ENCODE measurements at regions not wholly inside any gene's neighbourhood (a gene's known extent, or its start where the extent isn't known, plus 50 kb on each side); places are given as distances from the start of the nearest gene placed in this dataset.

DNA sequence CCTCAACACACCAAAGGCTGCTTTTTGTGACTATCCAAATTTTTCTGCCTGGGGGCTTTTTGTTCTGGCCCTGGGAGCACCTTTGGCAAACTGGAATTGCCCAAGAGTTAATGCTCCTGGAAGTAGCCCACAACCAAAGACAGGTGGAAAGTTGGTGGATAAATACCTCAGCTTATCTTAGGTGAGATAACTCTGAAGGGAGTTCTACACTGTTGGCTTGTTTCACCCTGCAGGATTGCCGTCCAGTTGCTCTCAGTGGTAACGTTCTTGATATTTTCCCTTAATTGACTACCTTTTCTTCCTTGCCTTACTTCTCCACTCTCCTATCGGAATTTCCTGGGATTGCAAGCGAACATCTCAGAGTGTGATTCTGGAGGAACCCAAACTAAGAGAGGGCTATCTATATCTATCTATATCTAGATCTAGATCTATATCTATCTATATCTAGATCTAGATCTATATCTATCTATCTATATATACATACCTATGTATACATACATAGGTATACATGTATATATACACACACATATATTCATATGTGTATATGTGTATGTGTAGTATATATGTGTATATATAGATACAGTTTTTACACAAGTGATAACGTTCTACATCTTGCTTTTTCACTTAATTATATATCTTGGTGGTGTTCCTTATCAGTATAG, 82.6 kb upstream of the DHX15 start:
- no peak overlapping the region for H3K4me3 ChIP-seq (ENCODE audit: low read length in 2 of 2)
- no peaks in the 10 kb centered on the region for H3K36me3 ChIP-seq (ENCODE audit: control insufficient read depth in 2 of 2, insufficient read depth in 2 of 2, low read length in 2 of 2)
- no peaks in the 10 kb centered on the region for H3K9me3 ChIP-seq (ENCODE audit: control insufficient read depth in 2 of 2, low read length in 2 of 2)
- H3K4me1 ChIP-seq (ENCODE audit: control insufficient read depth, insufficient read depth, low read length): peaks cover 2% of the 10 kb centered on the region
- no peak overlapping the region for H3K27ac ChIP-seq (ENCODE audit: low read length)
- H3K9ac ChIP-seq (ENCODE audit: low read length in 2 of 2): no peak overlapping the region
- no peaks in the 10 kb centered on the region for H3K27me3 ChIP-seq (ENCODE audit: control insufficient read depth in 1 of 2, insufficient read depth in 2 of 2, low read length in 2 of 2)

DNA sequence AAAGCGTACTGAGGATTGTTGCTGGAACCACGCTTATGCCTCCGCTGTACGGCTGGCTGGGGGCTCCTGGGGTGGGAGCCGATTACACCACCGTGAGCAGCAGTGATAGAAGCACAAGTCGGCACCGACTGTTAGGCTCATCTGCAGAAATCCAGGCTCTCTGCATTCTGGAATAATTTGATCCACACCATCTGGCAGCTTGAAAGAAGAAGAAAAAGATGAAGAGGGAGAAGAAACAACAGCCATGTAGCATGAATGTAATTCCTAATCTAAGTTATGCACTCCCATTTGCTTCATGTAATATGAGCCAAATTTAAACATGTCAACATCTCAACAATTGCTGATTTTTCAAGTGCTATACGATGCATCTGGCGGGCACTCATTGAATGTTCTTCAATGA, 84.6 kb upstream of the DHX15 start:
- Histone ChIP-seq H3K36me3 (ENCODE audit: control insufficient read depth in 2 of 2, insufficient read depth in 2 of 2, low read length in 2 of 2) (no peaks in the 10 kb centered on the region), H3K4me1 (ENCODE audit: control insufficient read depth, insufficient read depth, low read length) (no peaks in the 10 kb centered on the region), H3K27ac (ENCODE audit: low read length) (no peak overlapping the region), H3K9ac (ENCODE audit: low read length in 2 of 2) (no peak overlapping the region), H3K4me3 (ENCODE audit: low read length in 2 of 2) (no peak overlapping the region), H3K9me3 (ENCODE audit: control insufficient read depth in 2 of 2, low read length in 2 of 2) (no peaks in the 10 kb centered on the region), H3K27me3 (ENCODE audit: control insufficient read depth in 1 of 2, insufficient read depth in 2 of 2, low read length in 2 of 2) (no peaks in the 10 kb centered on the region)

DNA sequence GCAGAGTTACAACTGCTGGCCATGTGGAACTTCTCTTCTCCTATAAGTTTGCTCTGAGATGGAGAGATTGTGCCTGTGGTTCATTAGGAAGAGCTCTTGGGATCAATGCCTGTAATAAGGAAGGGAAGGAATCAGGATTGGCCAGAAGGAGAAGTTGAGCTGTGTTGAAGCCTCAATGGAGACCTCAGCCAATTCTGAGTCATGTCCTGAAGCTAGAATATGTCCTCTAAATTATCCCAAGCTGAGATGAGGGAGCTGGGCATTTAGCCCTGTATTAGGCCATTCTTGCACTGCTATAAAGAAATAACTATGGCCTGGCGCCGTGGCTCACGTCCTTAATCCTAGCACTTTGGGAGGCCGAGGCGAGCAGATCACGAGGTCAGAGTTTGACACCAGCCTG, 85.4 kb upstream of the DHX15 start:
- no peak overlapping the region for H3K9ac ChIP-seq (ENCODE audit: low read length in 2 of 2)
- H3K27me3 ChIP-seq (ENCODE audit: control insufficient read depth in 1 of 2, insufficient read depth in 2 of 2, low read length in 2 of 2): no peaks in the 10 kb centered on the region
- H3K4me1 ChIP-seq (ENCODE audit: control insufficient read depth, insufficient read depth, low read length): no peaks in the 10 kb centered on the region
- no peak overlapping the region for H3K4me3 ChIP-seq (ENCODE audit: low read length in 2 of 2)
- H3K9me3 ChIP-seq (ENCODE audit: control insufficient read depth in 2 of 2, low read length in 2 of 2): no peaks in the 10 kb centered on the region
- no peaks in the 10 kb centered on the region for H3K36me3 ChIP-seq (ENCODE audit: control insufficient read depth in 2 of 2, insufficient read depth in 2 of 2, low read length in 2 of 2)
- H3K27ac ChIP-seq (ENCODE audit: low read length): no peak overlapping the region

DNA sequence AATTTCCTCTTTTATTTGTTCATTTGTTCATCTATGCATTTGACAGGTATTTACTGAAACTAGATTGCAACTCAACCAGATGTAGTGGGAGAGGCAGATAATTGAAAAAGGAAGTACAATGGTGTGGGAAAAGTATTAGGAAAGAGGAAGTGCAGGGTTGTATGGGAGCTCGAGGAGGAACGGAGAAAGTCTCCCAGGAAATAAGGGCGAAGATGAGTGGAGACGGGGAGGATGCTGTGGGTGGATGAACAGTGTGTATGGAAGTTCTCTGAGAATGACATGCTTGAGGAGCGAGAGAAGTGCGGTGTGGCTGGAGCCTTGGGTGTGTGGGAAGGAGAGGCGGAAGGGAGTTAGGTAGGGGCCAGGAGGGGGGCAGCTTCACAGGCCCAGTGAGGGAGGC, 87.5 kb upstream of the DHX15 start:
- H3K4me3 ChIP-seq (ENCODE audit: low read length in 2 of 2): no peak overlapping the region
- H3K36me3 ChIP-seq (ENCODE audit: control insufficient read depth in 2 of 2, insufficient read depth in 2 of 2, low read length in 2 of 2): no peaks in the 10 kb centered on the region
- no peak overlapping the region for H3K9ac ChIP-seq (ENCODE audit: low read length in 2 of 2)
- H3K4me1 ChIP-seq (ENCODE audit: control insufficient read depth, insufficient read depth, low read length): no peaks in the 10 kb centered on the region
- H3K27ac ChIP-seq (ENCODE audit: low read length): no peak overlapping the region
- no peaks in the 10 kb centered on the region for H3K9me3 ChIP-seq (ENCODE audit: control insufficient read depth in 2 of 2, low read length in 2 of 2)
- H3K27me3 ChIP-seq (ENCODE audit: control insufficient read depth in 1 of 2, insufficient read depth in 2 of 2, low read length in 2 of 2): no peaks in the 10 kb centered on the region

DNA sequence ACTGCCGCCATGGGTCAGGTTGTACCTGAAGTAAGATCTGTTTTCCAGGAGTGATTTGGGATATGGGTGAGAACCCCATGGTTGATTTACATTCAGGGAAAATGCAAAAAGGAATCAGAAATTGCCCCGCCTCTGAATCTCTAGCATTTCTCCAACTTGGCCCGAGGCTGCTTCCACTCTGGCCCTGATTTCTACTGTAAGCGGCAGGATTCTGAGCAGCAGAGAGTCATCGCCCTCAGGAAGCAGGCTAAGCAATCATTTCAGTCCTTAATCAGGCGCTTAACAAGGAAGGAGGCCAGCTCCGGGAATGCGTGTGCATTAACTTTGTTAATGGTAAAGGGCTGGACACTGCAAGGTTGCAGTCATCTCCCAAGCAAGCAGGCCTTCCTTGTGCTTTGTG, 88.5 kb upstream of the DHX15 start:
- no peak overlapping the region for H3K9ac ChIP-seq (ENCODE audit: low read length in 2 of 2)
- H3K27ac ChIP-seq (ENCODE audit: low read length): no peak overlapping the region
- no peak overlapping the region for H3K4me3 ChIP-seq (ENCODE audit: low read length in 2 of 2)
- no peaks in the 10 kb centered on the region for H3K4me1 ChIP-seq (ENCODE audit: control insufficient read depth, insufficient read depth, low read length)
- H3K27me3 ChIP-seq (ENCODE audit: control insufficient read depth in 1 of 2, insufficient read depth in 2 of 2, low read length in 2 of 2): no peaks in the 10 kb centered on the region
- no peaks in the 10 kb centered on the region for H3K9me3 ChIP-seq (ENCODE audit: control insufficient read depth in 2 of 2, low read length in 2 of 2)
- H3K36me3 ChIP-seq (ENCODE audit: control insufficient read depth in 2 of 2, insufficient read depth in 2 of 2, low read length in 2 of 2): no peaks in the 10 kb centered on the region

DNA sequence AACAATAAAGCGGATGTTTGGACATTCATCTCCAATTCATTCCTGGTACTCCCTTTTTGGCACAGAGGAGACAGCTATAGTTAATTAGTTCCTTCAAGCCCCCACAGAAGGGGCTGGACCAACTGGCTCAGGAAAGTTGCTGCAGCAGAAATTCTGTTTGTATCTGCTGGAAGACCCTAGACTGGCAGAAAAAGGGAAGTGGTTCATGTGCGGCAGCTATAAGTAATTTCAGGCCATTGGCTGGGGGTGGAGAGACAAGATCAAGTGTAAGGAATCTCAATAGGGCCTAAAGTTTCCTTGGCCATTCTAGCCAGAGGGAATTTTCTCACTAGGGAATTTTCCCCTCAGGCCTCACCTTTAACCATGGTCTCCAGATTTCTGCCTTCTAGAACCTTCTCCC, 89.9 kb upstream of the DHX15 start:
- Histone ChIP-seq H3K27ac (ENCODE audit: low read length) (no peak overlapping the region), H3K4me1 (ENCODE audit: control insufficient read depth, insufficient read depth, low read length) (no peaks in the 10 kb centered on the region), H3K4me3 (ENCODE audit: low read length in 2 of 2) (no peak overlapping the region), H3K36me3 (ENCODE audit: control insufficient read depth in 2 of 2, insufficient read depth in 2 of 2, low read length in 2 of 2) (no peaks in the 10 kb centered on the region), H3K27me3 (ENCODE audit: control insufficient read depth in 1 of 2, insufficient read depth in 2 of 2, low read length in 2 of 2) (no peaks in the 10 kb centered on the region), H3K9ac (ENCODE audit: low read length in 2 of 2) (no peak overlapping the region), H3K9me3 (ENCODE audit: control insufficient read depth in 2 of 2, low read length in 2 of 2) (no peaks in the 10 kb centered on the region)

DNA sequence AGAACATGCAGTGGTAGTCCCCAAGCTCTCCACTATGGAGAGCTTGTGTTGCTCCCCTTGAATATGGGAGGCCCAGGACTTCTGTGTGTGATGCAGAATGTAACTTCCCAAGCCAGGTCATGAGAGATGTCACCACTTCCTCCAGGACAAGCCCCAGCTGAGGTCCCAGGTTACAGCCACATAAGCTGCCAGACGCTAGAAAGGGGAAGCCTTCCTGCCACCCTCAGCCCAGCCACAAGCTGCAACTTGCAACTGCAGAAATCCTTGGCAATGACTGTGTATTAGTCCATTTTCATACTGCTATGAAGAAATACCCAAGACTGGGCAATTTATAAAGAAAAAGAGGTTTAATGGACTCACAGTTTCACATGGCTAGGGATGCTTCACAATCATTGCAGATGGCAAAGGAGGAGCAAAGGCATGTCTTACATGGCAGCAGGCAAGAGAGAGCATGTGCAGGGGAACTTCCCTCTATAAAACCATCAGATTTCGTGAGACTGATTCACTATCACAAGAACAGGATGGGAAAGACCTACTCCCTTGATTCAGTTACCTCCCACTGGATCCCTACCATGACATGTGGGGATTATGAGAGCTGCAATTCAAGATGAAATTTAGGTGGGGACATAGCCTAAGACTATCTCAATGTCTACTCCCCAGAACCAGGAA, 91.5 kb upstream of the DHX15 start:
- no peaks in the 10 kb centered on the region for H3K27me3 ChIP-seq (ENCODE audit: control insufficient read depth in 1 of 2, insufficient read depth in 2 of 2, low read length in 2 of 2)
- H3K9me3 ChIP-seq (ENCODE audit: control insufficient read depth in 2 of 2, low read length in 2 of 2): no peaks in the 10 kb centered on the region
- H3K9ac ChIP-seq (ENCODE audit: low read length in 2 of 2): no peak overlapping the region
- no peak overlapping the region for H3K4me3 ChIP-seq (ENCODE audit: low read length in 2 of 2)
- H3K4me1 ChIP-seq (ENCODE audit: control insufficient read depth, insufficient read depth, low read length): no peaks in the 10 kb centered on the region
- H3K36me3 ChIP-seq (ENCODE audit: control insufficient read depth in 2 of 2, insufficient read depth in 2 of 2, low read length in 2 of 2): no peaks in the 10 kb centered on the region
- no peak overlapping the region for H3K27ac ChIP-seq (ENCODE audit: low read length)

DNA sequence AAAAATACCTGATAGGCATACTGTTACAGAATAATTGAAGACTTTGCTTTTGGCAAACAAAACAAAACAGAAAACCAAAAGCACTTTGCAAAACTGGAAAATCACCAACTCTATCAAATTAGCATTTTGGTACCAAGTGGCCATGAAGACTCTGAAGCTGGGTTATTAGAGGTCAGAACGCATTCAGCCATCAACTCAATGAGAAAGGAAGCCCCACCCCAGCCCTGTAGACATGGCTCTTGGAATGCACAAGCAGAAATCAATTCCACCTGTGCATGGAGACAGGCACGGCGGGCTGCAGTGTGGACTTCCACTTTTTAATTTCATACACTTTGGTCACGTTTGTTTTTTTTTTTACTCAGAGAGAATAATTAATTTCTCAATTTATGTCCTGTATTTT, 93.6 kb upstream of the DHX15 start:
- no peak overlapping the region for H3K27ac ChIP-seq (ENCODE audit: low read length)
- no peak overlapping the region for H3K4me3 ChIP-seq (ENCODE audit: low read length in 2 of 2)

DNA sequence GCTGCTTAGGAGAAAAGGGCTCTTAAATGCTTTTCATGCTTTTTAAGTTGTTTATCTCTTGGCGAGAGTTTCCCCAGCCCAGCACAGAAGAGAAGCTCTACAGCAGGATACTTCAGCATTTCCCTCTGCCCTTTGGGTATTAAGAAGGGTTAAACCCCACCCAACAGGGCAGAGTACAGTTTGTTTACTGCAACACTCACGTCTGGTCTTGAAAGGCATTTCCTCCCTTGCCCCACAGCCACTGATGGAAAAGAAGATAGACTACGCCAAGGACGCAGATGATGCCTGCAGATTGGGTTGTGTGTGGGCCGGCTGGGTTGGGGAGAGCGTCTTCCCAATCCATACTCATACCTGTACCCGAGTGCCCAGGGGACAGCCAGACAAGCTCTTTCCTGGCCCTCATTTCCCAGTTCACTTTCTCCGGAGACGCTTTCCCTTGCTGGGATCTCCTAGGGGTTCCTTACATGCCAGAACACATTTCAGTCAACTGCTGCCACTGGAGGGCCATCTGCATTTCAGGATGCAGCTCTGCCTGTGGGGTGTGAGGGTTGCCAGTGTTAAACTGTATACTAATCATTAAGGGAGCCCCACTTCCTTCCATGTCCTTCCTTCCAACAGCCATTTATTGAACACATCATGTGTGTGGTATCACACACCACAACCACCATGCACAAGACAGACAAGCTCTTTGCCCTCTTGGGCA, 96.5 kb upstream of the DHX15 start:
- no peak overlapping the region for H3K9ac ChIP-seq (ENCODE audit: low read length in 2 of 2)
- H3K27ac ChIP-seq (ENCODE audit: low read length): no peak overlapping the region
- no peaks in the 10 kb centered on the region for H3K27me3 ChIP-seq (ENCODE audit: control insufficient read depth in 1 of 2, insufficient read depth in 2 of 2, low read length in 2 of 2)
- no peaks in the 10 kb centered on the region for H3K36me3 ChIP-seq (ENCODE audit: control insufficient read depth in 2 of 2, insufficient read depth in 2 of 2, low read length in 2 of 2)
- H3K4me3 ChIP-seq (ENCODE audit: low read length in 2 of 2): no peak overlapping the region
- H3K4me1 ChIP-seq (ENCODE audit: control insufficient read depth, insufficient read depth, low read length): no peaks in the 10 kb centered on the region
- H3K9me3 ChIP-seq (ENCODE audit: control insufficient read depth in 2 of 2, low read length in 2 of 2): no peaks in the 10 kb centered on the region

More for the DNA sequence above, 93.6 kb upstream of the DHX15 start:
- no peaks in the 10 kb centered on the region for H3K27me3 ChIP-seq (ENCODE audit: control insufficient read depth in 1 of 2, insufficient read depth in 2 of 2, low read length in 2 of 2)
- H3K4me1 ChIP-seq (ENCODE audit: control insufficient read depth, insufficient read depth, low read length): no peaks in the 10 kb centered on the region
- H3K9ac ChIP-seq (ENCODE audit: low read length in 2 of 2): no peak overlapping the region
- H3K36me3 ChIP-seq (ENCODE audit: control insufficient read depth in 2 of 2, insufficient read depth in 2 of 2, low read length in 2 of 2): no peaks in the 10 kb centered on the region
- H3K9me3 ChIP-seq (ENCODE audit: control insufficient read depth in 2 of 2, low read length in 2 of 2): no peaks in the 10 kb centered on the region

DNA sequence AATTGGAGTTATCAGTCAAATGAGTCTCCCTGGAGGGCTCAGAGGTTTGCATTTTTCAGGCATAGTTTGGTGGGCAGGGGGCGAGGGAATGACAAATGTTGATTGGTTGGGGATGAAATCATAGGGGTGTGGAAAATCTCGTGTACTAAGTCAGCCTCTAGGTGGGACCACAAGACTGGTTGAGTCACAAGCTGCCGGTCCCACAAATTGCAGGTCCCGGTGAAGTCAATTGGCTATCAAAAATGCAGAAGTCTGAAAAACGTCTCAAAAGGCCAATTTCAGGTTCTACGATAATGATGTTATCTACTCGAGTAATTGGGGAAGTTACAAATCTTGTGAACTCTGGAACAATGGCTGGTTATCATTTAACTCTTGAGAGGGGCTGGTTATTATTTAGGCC, 98.8 kb upstream of the DHX15 start:
- Histone ChIP-seq H3K9ac (ENCODE audit: low read length in 2 of 2) (no peak overlapping the region), H3K4me1 (ENCODE audit: control insufficient read depth, insufficient read depth, low read length) (peaks cover 2% of the 10 kb centered on the region), H3K27me3 (ENCODE audit: control insufficient read depth in 1 of 2, insufficient read depth in 2 of 2, low read length in 2 of 2) (no peaks in the 10 kb centered on the region), H3K4me3 (ENCODE audit: low read length in 2 of 2) (no peak overlapping the region), H3K36me3 (ENCODE audit: control insufficient read depth in 2 of 2, insufficient read depth in 2 of 2, low read length in 2 of 2) (no peaks in the 10 kb centered on the region), H3K9me3 (ENCODE audit: control insufficient read depth in 2 of 2, low read length in 2 of 2) (no peaks in the 10 kb centered on the region), H3K27ac (ENCODE audit: low read length) (no peak overlapping the region)

All from stomach smooth muscle (tissue), 2 donors.